CD14-positive monocyte (primary cell): ENCODE measurements at regions not wholly inside any gene's neighbourhood (a gene's known extent, or its start where the extent isn't known, plus 50 kb on each side); places are given as distances from the start of the nearest gene placed in this dataset.

Experiments
- DNase-seq, 3 donors: peaks; one replicate each; pipeline ENCODE4 v3.0.0-alpha.2; 2011 to 2022
- H2AFZ ChIP-seq: 2 replicates; pipeline ENCODE4 v1.6.0; 2012; ENCODE audit warnings: mild to moderate bottlenecking, low read depth, low read length, inconsistent platforms; ENCODE audit not compliant: insufficient read depth, poor library complexity, severe bottlenecking
- H3K27ac ChIP-seq, 2 donors: 1 replicate in 1 of 2; 2 replicates in 1 of 2; pipeline ENCODE4 v1.5.1; 2012 to 2013; ENCODE audit warnings: low read length in 2 of 2, control low read depth in 1 of 2, inconsistent platforms in 1 of 2, low read depth in 1 of 2, mild to moderate bottlenecking in 1 of 2
- H3K27me3 ChIP-seq, 2 donors: one replicate each; pipeline versions ENCODE4 v1.6.0 to v1.6.1; 2011 to 2013; ENCODE audit warnings: low read length in 2 of 2; ENCODE audit not compliant: control insufficient read depth in 2 of 2, insufficient read depth in 2 of 2
- H3K36me3 ChIP-seq, 2 donors: replicated peaks in 1 of 2; 1 replicate in 1 of 2; 2 replicates in 1 of 2; pipeline versions ENCODE4 v1.5.1 to v1.6.1; 2012 to 2013; ENCODE audit warnings: low read length in 2 of 2, control low read depth in 1 of 2, inconsistent platforms in 1 of 2, mild to moderate bottlenecking in 1 of 2; ENCODE audit not compliant: insufficient read depth in 2 of 2, control insufficient read depth in 1 of 2
- H3K4me1 ChIP-seq, 2 donors: 1 replicate in 1 of 2; 2 replicates in 1 of 2; pipeline versions ENCODE4 v1.5.1 to v1.6.1; 2012 to 2013; ENCODE audit warnings: low read length in 2 of 2, control low read depth in 1 of 2, inconsistent platforms in 1 of 2, mild to moderate bottlenecking in 1 of 2, moderate library complexity in 1 of 2; ENCODE audit not compliant: insufficient read depth in 2 of 2, control insufficient read depth in 1 of 2
- H3K4me2 ChIP-seq: replicated peaks from 2 replicates; pipeline ENCODE3; 2012; ENCODE audit warnings: low read length, moderate library complexity, mild to moderate bottlenecking; ENCODE audit not compliant: poor library complexity, severe bottlenecking; ENCODE audit errors: extremely low read depth
- H3K4me3 ChIP-seq, 3 experiments: fragments of 200-600 bp in 1 of 3; sonication (generic) in 1 of 3; replicated peaks in 1 of 3; 1 replicate in 2 of 3; 2 replicates in 1 of 3; pipeline ENCODE4 v1.5.1; 2011 to 2013; ENCODE audit warnings: low read length in 3 of 3, mild to moderate bottlenecking in 3 of 3, control low read depth in 2 of 3, low read depth in 2 of 3, inconsistent platforms in 1 of 3, moderate library complexity in 1 of 3
- H3K79me2 ChIP-seq: 2 replicates; pipeline ENCODE4 v1.6.0; 2012; ENCODE audit warnings: mild to moderate bottlenecking, control low read depth, inconsistent platforms, low read length, moderate library complexity; ENCODE audit not compliant: insufficient read depth
- H3K9ac ChIP-seq: 2 replicates; pipeline ENCODE4 v1.6.0; 2017; ENCODE audit warnings: low read length, mild to moderate bottlenecking; ENCODE audit not compliant: insufficient read depth, poor library complexity, severe bottlenecking
- H3K9me3 ChIP-seq, 2 donors: replicated peaks in 1 of 2; 1 replicate in 1 of 2; 2 replicates in 1 of 2; pipeline versions ENCODE4 v1.5.1 to v1.6.1; 2012 to 2013; ENCODE audit warnings: low read length in 2 of 2, control low read depth in 1 of 2; ENCODE audit not compliant: control insufficient read depth in 1 of 2, insufficient read depth in 1 of 2
- H4K20me1 ChIP-seq: 2 replicates; pipeline ENCODE4 v1.6.0; 2012; ENCODE audit warnings: mild to moderate bottlenecking, low read length, control low read depth, moderate library complexity; ENCODE audit not compliant: insufficient read depth
- H3K27ac Mint-ChIP-seq, 7 donors: one replicate each; pipeline ENCODE4 v1.8.0; 2020; ENCODE audit warnings: mild to moderate bottlenecking in 7 of 7, mixed read lengths in 7 of 7, moderate library complexity in 6 of 7, inconsistent platforms in 2 of 7
- H3K27me3 Mint-ChIP-seq, 3 donors: one replicate each; pipeline ENCODE4 v1.8.0; 2021 to 2022; ENCODE audit warnings: low read depth in 3 of 3, mild to moderate bottlenecking in 3 of 3, mixed read lengths in 3 of 3, moderate library complexity in 3 of 3, inconsistent platforms in 1 of 3
- H3K36me3 Mint-ChIP-seq, 2 donors: one replicate each; pipeline ENCODE4 v1.8.0; 2020; ENCODE audit warnings: mixed read lengths in 2 of 2, inconsistent platforms in 1 of 2, mild to moderate bottlenecking in 1 of 2
- H3K4me1 Mint-ChIP-seq: one replicate; pipeline ENCODE4 v1.8.0; 2020; ENCODE audit warnings: mild to moderate bottlenecking, mixed read lengths
- H3K4me3 Mint-ChIP-seq, 2 donors: one replicate each; pipeline ENCODE4 v1.8.0; 2020; ENCODE audit warnings: mild to moderate bottlenecking in 2 of 2, mixed read lengths in 2 of 2, moderate library complexity in 1 of 2
- H3K9me3 Mint-ChIP-seq, 7 donors: one replicate each; pipeline ENCODE4 v1.8.0; 2020 to 2022; ENCODE audit warnings: mixed read lengths in 7 of 7, mild to moderate bottlenecking in 6 of 7, moderate library complexity in 6 of 7, inconsistent platforms in 2 of 7
- WGBS: methylation state at CpG from one replicate; pipeline ENCODE4 v1.1.5; 2013; ENCODE audit warnings: missing lambda C conversion rate; ENCODE audit not compliant: insufficient coverage; 5-methylcytosine and 5-hydroxymethylcytosine counted together
- intact Hi-C, 2 donors: fragments of 100-400 bp; cut with micrococcal nuclease; formaldehyde crosslinking; loops; one replicate each; pipeline versions ENCODE4 v1.15.0 to v1.15.1; 2023
- TF ChIP-seq, protein P1 (sequence below): fragments of 200-600 bp; IDR thresholded peaks from one replicate; pipeline ENCODE4 v1.8.0; 2022; ENCODE audit warnings: antibody characterized with exemption, mild to moderate bottlenecking

DNA sequence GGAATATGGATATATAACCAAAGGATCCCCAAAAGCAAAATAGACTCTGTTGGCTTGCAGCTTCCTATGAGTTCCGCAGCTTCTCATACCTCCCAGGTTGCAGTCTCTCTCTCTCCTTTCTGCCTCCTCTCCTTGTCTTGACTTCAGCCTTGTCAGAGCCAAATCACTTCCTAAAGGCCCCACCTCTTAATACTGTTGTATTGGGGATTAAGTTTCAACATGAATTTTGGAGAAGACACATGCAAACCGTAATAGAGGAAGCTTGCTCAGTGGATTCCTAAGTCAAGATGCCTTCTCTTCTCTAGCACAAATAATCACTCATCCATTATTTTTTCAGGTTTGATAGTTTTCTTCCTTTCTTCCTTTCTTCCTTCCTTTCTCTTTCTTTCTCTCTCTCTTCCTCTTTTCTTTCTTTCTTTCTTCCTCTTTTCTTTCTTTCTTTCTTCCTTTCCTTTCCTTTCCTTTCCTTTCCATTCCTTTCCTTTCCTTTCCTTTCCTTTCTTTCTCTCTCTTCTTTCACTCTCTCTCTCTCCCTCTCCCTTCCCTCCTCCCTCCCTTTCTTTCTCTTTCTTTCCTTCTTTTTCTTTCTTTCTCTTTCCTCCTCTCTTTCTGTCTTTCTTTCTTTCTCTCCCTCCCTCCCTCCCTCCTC lies 411.3 kb upstream of the TPM1 start:
- WGBS: no CpG with 5 or more reads among the region's 2 CpGs
- H3K27me3 Mint-ChIP-seq: peaks cover 0 to 2% (median 0%) of the 10 kb centered on the region in 3 donors

DNA sequence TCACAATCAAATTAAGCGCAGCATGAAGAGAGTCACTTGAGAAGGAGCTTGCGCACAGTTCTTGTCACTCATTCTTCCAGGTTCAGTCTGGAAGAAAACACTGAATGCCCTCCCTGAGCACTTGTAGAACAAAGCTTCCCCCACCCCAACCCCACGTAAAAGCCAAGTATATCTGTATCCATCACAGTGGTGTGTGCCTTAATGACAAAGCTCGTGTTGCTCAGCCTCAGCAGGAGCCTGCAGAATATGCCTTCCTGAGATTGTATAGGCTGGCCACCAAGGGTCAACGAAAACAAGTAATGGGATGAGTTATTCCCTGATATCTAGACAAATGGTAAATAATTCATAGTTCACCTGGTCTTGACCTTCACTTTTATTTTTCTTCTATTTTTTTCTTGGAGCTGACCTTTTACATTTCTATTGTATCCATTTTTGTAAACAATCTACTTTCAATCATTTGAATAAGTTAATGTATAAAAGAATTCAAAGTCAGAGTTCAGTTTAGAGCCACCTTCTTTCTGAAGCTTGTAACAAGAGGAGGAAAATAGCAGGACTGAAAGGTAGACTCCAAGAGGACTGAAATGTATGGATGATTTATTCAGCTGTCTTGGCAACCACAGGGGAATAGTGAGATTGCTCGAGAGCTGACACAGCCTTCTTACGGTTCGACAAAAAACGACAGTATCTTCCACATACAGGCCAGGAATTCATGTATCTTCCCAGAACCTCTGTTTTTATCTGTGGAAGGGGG lies 405.5 kb upstream of the TPM1 start:
- intact Hi-C loops: no loop called here
- H3K9me3 ChIP-seq: no peaks in the 10 kb centered on the region
- H3K36me3 ChIP-seq: no peaks in the 10 kb centered on the region
- H3K4me3 Mint-ChIP-seq: no peak overlapping the region
- no peak for DNase-seq
- H3K4me1 ChIP-seq: peaks cover 6% of the 10 kb centered on the region in 2 donors
- H4K20me1 ChIP-seq: no peaks in the 10 kb centered on the region
- 100% methylated on average over 1 of the region's 9 CpGs for WGBS
- H3K4me3 ChIP-seq: no peak overlapping the region
- peaks cover 0 to 3% (median 0%) of the 10 kb centered on the region in 7 donors for H3K9me3 Mint-ChIP-seq
- no peak overlapping the region for H3K9ac ChIP-seq
- peaks cover 0 to 6% (median 0%) of the 10 kb centered on the region in 3 donors for H3K27me3 Mint-ChIP-seq
- no peak overlapping the region for H2AFZ ChIP-seq
- no peak overlapping the region for H3K4me2 ChIP-seq
- H3K4me1 Mint-ChIP-seq: peaks cover 5% of the 10 kb centered on the region
- no peaks in the 10 kb centered on the region for H3K36me3 Mint-ChIP-seq
- H3K27ac ChIP-seq: no peak overlapping the region
- H3K27me3 ChIP-seq: no peaks in the 10 kb centered on the region
- H3K27ac Mint-ChIP-seq: no peak overlapping the region
- H3K79me2 ChIP-seq: no peaks in the 10 kb centered on the region
- TF ChIP-seq, protein P1, sequence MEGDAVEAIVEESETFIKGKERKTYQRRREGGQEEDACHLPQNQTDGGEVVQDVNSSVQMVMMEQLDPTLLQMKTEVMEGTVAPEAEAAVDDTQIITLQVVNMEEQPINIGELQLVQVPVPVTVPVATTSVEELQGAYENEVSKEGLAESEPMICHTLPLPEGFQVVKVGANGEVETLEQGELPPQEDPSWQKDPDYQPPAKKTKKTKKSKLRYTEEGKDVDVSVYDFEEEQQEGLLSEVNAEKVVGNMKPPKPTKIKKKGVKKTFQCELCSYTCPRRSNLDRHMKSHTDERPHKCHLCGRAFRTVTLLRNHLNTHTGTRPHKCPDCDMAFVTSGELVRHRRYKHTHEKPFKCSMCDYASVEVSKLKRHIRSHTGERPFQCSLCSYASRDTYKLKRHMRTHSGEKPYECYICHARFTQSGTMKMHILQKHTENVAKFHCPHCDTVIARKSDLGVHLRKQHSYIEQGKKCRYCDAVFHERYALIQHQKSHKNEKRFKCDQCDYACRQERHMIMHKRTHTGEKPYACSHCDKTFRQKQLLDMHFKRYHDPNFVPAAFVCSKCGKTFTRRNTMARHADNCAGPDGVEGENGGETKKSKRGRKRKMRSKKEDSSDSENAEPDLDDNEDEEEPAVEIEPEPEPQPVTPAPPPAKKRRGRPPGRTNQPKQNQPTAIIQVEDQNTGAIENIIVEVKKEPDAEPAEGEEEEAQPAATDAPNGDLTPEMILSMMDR: no peak

More for the DNA sequence above, 411.3 kb upstream of the TPM1 start:
- no peak overlapping the region for H2AFZ ChIP-seq
- H3K79me2 ChIP-seq: no peaks in the 10 kb centered on the region
- no peaks in the 10 kb centered on the region for H3K9me3 ChIP-seq
- DNase-seq: no peak
- H3K27me3 ChIP-seq: no peaks in the 10 kb centered on the region
- H3K4me3 ChIP-seq: no peak overlapping the region
- no peaks in the 10 kb centered on the region for H4K20me1 ChIP-seq
- intact Hi-C loops: no loop called here
- H3K4me2 ChIP-seq: no peak overlapping the region
- TF ChIP-seq, protein P1: no peak
- Mint-ChIP-seq H3K4me3 (no peak overlapping the region), H3K36me3 (no peaks in the 10 kb centered on the region), H3K4me1 (no peaks in the 10 kb centered on the region), H3K9me3 (peaks cover 0 to 6% (median 0%) of the 10 kb centered on the region in 7 donors), H3K27ac (no peak overlapping the region)
- no peak overlapping the region for H3K9ac ChIP-seq
- H3K4me1 ChIP-seq: no peaks in the 10 kb centered on the region
- H3K27ac ChIP-seq: no peak overlapping the region
- H3K36me3 ChIP-seq: no peaks in the 10 kb centered on the region
